T-helper 2 cell treated with Interferon-gamma antibody and Interleukin-4, amounts not matched to agents 5 μg/mL and 100 μg/mL, for 36 hours (primary cell): ENCODE measurements at regions not wholly inside any gene's neighbourhood (a gene's known extent, or its start where the extent isn't known, plus 50 kb on each side); places are given as distances from the start of the nearest gene placed in this dataset.
"Not testable (repeated sequence)": the region's sequence is repeated elsewhere in the genome, so short reads cannot be mapped to it uniquely, and the experiment has no call there.

Source experiments
- DNase-seq: peaks from one replicate; pipeline ENCODE4 v3.0.0; 2021; ENCODE audit warnings: low spot score
- H3K27ac Mint-ChIP-seq: one replicate; pipeline ENCODE4 v1.8.0; 2021; ENCODE audit warnings: mild to moderate bottlenecking, mixed read lengths
- H3K27me3 Mint-ChIP-seq: one replicate; pipeline ENCODE4 v1.8.0; 2021; ENCODE audit warnings: low read depth, mixed read lengths
- H3K36me3 Mint-ChIP-seq: one replicate; pipeline ENCODE4 v1.8.0; 2021; ENCODE audit warnings: low read depth, mixed read lengths
- H3K4me1 Mint-ChIP-seq: one replicate; pipeline ENCODE4 v1.8.0; 2021; ENCODE audit warnings: low read depth, mixed read lengths
- H3K4me3 Mint-ChIP-seq: one replicate; pipeline ENCODE4 v1.8.0; 2022; ENCODE audit warnings: mild to moderate bottlenecking, moderate library complexity, mixed read lengths
- H3K9me3 Mint-ChIP-seq: one replicate; pipeline ENCODE4 v1.8.0; 2021; ENCODE audit warnings: mixed read lengths

DNA sequence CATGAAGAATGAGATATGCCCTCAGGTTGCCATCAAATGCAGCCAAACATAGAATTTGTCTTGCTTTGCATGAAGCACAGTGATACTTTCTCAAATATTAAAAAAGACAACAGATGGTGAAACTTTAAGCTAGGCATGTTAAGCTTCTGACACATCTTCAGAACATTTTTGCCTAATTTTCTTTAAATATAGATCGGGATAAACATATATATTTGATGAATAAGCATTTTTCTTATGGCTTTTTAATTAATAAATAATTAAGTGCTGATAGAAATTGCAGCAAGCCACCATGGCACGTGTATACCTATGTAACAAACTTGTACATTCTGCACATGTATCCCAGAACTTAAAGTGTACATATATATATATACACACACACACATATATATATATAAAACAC, 831.2 kb upstream of the PCDH10 start:
- peaks cover 4% of the 10 kb centered on the region for H3K9me3 Mint-ChIP-seq
- H3K27ac Mint-ChIP-seq = no peak overlapping the region
- no peaks in the 10 kb centered on the region for H3K36me3 Mint-ChIP-seq
- no peaks in the 10 kb centered on the region for H3K4me1 Mint-ChIP-seq
- H3K27me3 Mint-ChIP-seq = no peaks in the 10 kb centered on the region
- H3K4me3 Mint-ChIP-seq = no peak overlapping the region
- DNase-seq = no peak

GRCh38 chr4:132328761-132329160, 820.3 kb upstream of the PCDH10 start:
- Mint-ChIP-seq H3K4me3 (no peak overlapping the region), H3K9me3 (peaks cover 4% of the 10 kb centered on the region), H3K27me3 (no peaks in the 10 kb centered on the region), H3K36me3 (no peaks in the 10 kb centered on the region), H3K27ac (no peak overlapping the region), H3K4me1 (no peaks in the 10 kb centered on the region)
- DNase-seq = no peak

DNA sequence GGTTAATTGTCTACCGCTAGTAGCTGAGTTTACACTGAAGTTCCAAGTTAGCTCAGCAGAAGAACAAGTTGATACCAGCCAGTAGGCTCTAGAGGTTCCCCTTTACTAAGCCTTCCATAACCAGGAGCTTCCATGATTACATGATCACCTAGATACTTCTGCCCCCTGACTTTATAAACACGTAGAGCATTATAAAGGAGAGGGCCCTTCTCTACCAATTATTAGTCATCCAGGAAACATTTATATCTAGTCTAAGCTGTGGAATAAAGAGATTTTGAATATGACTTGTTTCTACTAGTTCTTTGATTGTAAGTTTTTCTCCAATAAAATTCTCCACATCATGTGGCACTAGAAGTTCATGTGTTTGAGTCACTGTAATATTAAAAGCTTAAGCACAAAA, 818.1 kb upstream of the PCDH10 start:
- H3K36me3 Mint-ChIP-seq = no peaks in the 10 kb centered on the region
- H3K27me3 Mint-ChIP-seq = no peaks in the 10 kb centered on the region

DNA sequence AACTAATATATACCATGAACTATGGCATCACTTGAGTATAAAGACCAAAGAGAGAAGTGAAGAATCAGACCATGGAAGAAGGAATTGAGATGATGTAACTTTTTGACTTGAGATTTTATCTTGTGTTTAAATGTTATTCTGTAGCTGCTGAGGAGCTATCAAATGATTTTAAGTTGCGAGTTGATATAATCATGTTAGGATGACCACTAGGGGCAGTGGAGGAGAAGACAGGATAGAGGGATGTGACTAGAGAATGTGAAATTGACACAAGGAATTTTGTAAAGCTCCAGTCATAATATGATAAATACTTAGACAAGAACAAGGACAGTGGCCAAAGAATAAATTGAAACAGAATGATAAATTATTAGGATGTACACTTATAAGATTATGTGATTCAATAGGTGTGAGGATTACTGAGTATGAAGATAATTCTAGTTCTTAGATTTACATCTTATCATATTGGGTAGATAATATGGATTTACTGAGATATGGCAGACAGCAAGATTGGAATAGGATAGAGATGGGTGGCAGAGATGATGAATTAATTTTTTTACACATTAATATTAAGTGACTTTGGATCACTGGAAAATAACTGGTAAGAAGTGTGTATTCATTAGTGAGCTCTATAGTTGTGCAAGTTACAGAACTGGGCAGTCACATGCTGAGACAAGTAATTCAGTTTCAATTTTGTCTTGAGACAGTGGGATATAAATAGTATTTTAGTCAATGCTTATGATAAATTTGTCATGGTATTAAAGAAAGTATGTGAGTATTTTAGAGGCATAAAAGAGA, 816.0 kb upstream of the PCDH10 start:
- H3K27me3 Mint-ChIP-seq = no peaks in the 10 kb centered on the region
- no peaks in the 10 kb centered on the region for H3K4me1 Mint-ChIP-seq
- H3K27ac Mint-ChIP-seq = no peak overlapping the region
- no peaks in the 10 kb centered on the region for H3K36me3 Mint-ChIP-seq
- DNase-seq = no peak
- H3K4me3 Mint-ChIP-seq = no peak overlapping the region
- H3K9me3 Mint-ChIP-seq = peaks cover 4% of the 10 kb centered on the region

More for the DNA sequence above, 818.1 kb upstream of the PCDH10 start:
- Mint-ChIP-seq H3K4me1 (no peaks in the 10 kb centered on the region), H3K4me3 (no peak overlapping the region), H3K27ac (no peak overlapping the region), H3K9me3 (peaks cover 4% of the 10 kb centered on the region)
- DNase-seq = no peak

GRCh38 chr4:132333724-132334047, 815.4 kb upstream of the PCDH10 start:
- H3K4me3 Mint-ChIP-seq = no peak overlapping the region
- H3K27me3 Mint-ChIP-seq = no peaks in the 10 kb centered on the region
- DNase-seq = no peak
- no peaks in the 10 kb centered on the region for H3K36me3 Mint-ChIP-seq
- H3K27ac Mint-ChIP-seq = no peak overlapping the region
- peaks cover 4% of the 10 kb centered on the region for H3K9me3 Mint-ChIP-seq
- no peaks in the 10 kb centered on the region for H3K4me1 Mint-ChIP-seq

GRCh38 chr4:132334081-132334480, 815.0 kb upstream of the PCDH10 start:
- H3K4me1 Mint-ChIP-seq = no peaks in the 10 kb centered on the region
- H3K27me3 Mint-ChIP-seq = no peaks in the 10 kb centered on the region
- no peak for DNase-seq
- H3K4me3 Mint-ChIP-seq = no peak overlapping the region
- no peak overlapping the region for H3K27ac Mint-ChIP-seq
- peaks cover 4% of the 10 kb centered on the region for H3K9me3 Mint-ChIP-seq
- no peaks in the 10 kb centered on the region for H3K36me3 Mint-ChIP-seq

DNA sequence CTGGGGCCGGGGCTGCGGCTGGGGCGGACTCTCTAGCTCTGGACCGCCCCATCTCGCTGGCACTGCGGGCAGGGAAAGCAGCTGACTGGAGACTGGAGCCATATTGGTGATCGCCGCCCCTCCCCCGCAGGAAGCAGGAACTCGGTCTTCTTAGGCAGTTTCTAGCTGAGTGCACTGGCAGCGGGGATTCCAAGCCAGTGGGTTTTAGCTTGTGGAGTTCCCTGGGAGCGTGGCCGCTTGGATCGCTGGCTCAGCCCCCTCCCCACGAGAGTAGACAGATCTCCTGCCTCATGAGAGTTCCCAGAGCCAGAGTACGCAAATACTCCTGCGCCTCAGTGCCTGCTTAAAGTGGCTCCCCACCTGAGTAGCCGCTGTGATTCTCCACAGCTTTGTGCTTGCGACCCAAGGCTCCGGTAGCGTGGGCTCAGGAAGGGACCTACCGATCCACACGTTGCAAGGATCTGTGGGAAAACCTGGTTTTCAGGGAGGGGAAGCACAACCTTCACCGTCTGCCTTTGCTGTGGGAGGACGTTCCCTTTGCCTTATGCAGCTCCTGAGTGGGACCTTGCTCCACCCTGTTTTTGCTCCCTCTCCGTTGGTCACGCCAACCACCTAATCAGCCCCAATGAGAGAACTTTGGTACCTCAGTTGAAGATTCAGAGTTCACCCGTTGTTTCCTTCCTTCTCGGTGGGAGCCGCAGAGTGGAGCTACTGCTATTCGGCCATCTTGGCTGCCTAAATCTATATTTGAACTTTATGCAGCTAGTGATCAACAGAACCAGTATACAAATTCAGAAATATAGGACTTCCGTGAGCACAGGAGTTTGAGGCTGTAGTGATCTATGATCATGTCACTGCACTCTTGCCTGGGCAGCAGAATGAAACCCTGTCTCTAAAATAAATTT, 803.9 kb upstream of the PCDH10 start:
- Mint-ChIP-seq H3K27me3 (no peaks in the 10 kb centered on the region), H3K9me3 (peaks cover 8% of the 10 kb centered on the region), H3K4me1 (no peaks in the 10 kb centered on the region), H3K27ac (no peak overlapping the region), H3K4me3 (no peak overlapping the region), H3K36me3 (no peaks in the 10 kb centered on the region)
- no peak for DNase-seq

GRCh38 chr4:132346016-132346415, 803.1 kb upstream of the PCDH10 start:
- no peaks in the 10 kb centered on the region for H3K27me3 Mint-ChIP-seq
- H3K27ac Mint-ChIP-seq = no peak overlapping the region
- DNase-seq = no peak
- no peaks in the 10 kb centered on the region for H3K4me1 Mint-ChIP-seq
- H3K9me3 Mint-ChIP-seq = peaks cover 8% of the 10 kb centered on the region
- H3K4me3 Mint-ChIP-seq = no peak overlapping the region
- no peaks in the 10 kb centered on the region for H3K36me3 Mint-ChIP-seq

GRCh38 chr4:132351606-132352005, 797.5 kb upstream of the PCDH10 start:
- not testable (repeated sequence) for H3K27ac Mint-ChIP-seq, H3K4me1 Mint-ChIP-seq, H3K36me3 Mint-ChIP-seq, H3K4me3 Mint-ChIP-seq, H3K27me3 Mint-ChIP-seq, DNase-seq
- H3K9me3 Mint-ChIP-seq = peaks cover 14% of the 10 kb centered on the region

- Mint-ChIP-seq H3K27ac (no peak overlapping the region), H3K9me3 (peaks cover 8% of the 10 kb centered on the region), H3K27me3 (no peaks in the 10 kb centered on the region), H3K4me1 (no peaks in the 10 kb centered on the region), H3K4me3 (no peak overlapping the region), H3K36me3 (no peaks in the 10 kb centered on the region)
- no peak for DNase-seq
Measured at GRCh38 chr4:132382243-132382642, 766.9 kb upstream of the PCDH10 start.

GRCh38 chr4:132383571-132384199, 765.4 kb upstream of the PCDH10 start:
- Mint-ChIP-seq H3K9me3 (peaks cover 4% of the 10 kb centered on the region), H3K27ac (no peak overlapping the region), H3K36me3 (no peaks in the 10 kb centered on the region), H3K4me1 (no peaks in the 10 kb centered on the region), H3K27me3 (no peaks in the 10 kb centered on the region), H3K4me3 (no peak overlapping the region)
- no peak for DNase-seq

DNA sequence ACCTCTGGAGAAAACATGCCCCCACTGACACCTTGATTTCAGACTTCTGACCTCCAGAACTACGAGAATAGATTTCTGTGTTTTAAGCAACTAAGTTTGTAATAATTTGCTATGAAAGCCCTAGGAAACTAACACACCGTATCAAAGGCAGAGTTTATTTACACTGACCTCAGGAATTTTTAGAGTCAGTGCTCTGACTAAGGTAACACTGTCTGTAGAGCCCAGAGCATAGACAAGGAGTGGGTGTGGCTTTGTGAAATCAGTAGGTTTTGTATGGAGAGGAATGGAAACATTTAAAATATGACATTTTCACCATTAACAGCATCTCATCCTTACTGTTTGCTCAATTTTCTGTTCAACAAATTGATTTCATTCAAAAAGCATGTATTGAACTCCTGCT, 764.4 kb upstream of the PCDH10 start:
- Mint-ChIP-seq H3K4me1 (no peaks in the 10 kb centered on the region), H3K9me3 (peaks cover 12% of the 10 kb centered on the region), H3K27ac (no peak overlapping the region), H3K27me3 (no peaks in the 10 kb centered on the region), H3K4me3 (no peak overlapping the region), H3K36me3 (no peaks in the 10 kb centered on the region)
- DNase-seq = no peak

DNA sequence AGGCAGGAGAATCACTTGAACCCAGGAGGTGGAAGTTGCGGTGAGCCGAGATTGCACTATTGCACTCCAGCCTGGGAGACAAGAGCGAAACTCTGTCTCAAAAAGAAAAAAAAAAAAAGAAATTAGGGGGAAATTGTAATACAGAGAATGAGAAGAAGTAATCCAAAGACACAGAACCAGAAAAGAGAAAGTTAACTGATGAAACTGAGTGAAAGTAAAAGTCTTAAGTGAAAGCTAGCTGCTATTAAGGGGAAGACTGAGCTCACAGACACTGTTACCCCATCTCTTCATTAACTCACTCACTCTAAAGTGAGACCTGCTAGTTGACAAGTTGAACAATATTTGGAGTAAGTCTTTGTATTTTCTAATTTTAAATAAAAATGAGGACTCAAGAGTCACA, 763.0 kb upstream of the PCDH10 start:
- Mint-ChIP-seq H3K4me3 (no peak overlapping the region), H3K36me3 (no peaks in the 10 kb centered on the region), H3K4me1 (no peaks in the 10 kb centered on the region), H3K27ac (no peak overlapping the region), H3K9me3 (peaks cover 12% of the 10 kb centered on the region), H3K27me3 (no peaks in the 10 kb centered on the region)
- no peak for DNase-seq

GRCh38 chr4:132387060-132387459, 762.0 kb upstream of the PCDH10 start:
- H3K4me1 Mint-ChIP-seq = no peaks in the 10 kb centered on the region
- no peak overlapping the region for H3K4me3 Mint-ChIP-seq
- H3K27me3 Mint-ChIP-seq = no peaks in the 10 kb centered on the region
- H3K9me3 Mint-ChIP-seq = peaks cover 12% of the 10 kb centered on the region
- H3K36me3 Mint-ChIP-seq = no peaks in the 10 kb centered on the region
- DNase-seq = no peak
- no peak overlapping the region for H3K27ac Mint-ChIP-seq
